Left renal pelvis (tissue), 4 donors: ENCODE measurements at regions not wholly inside any gene's neighbourhood (a gene's known extent, or its start where the extent isn't known, plus 50 kb on each side); places are given as distances from the start of the nearest gene placed in this dataset.

ENCODE experiments used
- DNase-seq, 4 donors: peaks; one replicate each; pipeline ENCODE4 v3.0.0-alpha.2; 2013; ENCODE audit warnings: low read depth in 4 of 4, low spot score in 3 of 4

GRCh38 chrX:30951003-30951402 lies 61.9 kb upstream of the TAB3 start:
- no peak for DNase-seq

DNA sequence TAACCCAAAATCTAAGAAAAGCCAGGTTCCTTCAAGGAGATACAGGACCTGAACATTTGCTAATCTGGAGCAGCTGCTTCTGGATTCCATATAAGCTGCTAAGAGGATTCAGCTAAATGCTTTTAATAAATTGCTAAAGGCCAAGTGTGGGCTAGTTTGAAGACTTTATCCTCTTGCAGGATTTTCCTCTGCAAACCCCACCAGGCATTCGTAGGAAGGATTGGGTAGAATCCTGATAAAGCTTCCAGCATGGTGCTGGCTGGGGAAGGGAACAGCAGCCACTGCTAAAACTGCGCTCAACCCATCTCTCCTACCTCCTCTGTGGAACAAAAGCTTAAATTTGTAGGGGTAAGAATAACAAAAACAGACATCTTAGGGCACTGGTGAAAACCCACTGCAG lies 61.3 kb upstream of the TAB3 start:
- DNase-seq = no peak

- no peak for DNase-seq
These were observed 60.5 kb upstream of the TAB3 start for GRCh38 chrX:30949554-30949953.

GRCh38 chrX:30948626-30949025 lies 59.6 kb upstream of the TAB3 start:
- DNase-seq = no peak

DNA sequence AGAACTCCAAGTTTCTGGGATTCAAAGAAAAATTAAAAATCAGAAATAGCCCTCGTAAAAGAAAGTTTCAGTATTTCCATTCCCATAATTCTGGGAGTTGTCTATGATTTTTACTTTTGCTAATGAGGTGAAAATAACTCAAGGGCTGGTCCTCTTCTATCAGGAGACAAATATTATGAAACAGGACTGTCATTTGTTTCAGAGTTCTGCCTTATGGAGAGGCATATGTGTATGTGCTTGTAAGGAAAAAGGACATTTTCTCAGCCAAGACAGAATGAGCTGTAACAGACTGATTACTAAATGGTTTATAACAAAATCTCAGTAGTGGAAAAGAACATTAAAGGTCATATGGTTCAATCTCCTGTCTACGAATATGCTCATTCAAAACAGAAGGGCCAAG lies 59.0 kb upstream of the TAB3 start:
- no peak for DNase-seq

DNA sequence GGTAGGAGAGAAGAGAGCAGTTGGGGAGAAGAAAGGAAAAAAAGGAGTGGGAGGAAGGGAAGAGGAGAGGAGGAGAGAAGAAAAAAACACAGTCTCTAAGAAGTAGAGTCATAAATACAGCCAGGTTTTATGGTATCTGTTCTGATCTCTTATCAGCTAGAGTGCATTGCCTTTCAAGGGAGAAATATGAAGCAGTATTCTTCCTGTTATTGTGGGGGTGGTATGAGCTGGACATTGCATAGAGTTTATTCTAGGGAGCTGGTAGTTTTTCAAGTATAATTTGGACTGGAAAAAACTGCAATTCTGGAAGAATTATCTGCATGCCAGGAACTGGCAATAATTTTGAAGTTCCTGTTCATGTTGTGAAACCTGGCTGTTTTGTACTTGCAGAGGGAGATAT lies 54.9 kb upstream of the TAB3 start:
- no peak for DNase-seq

- no peak for DNase-seq
These were observed 52.8 kb upstream of the TAB3 start for GRCh38 chrX:30941898-30942297.

GRCh38 chrX:30939928-30940327 lies 50.9 kb upstream of the TAB3 start:
- DNase-seq = no peak
